GM19238 (cell line): ENCODE measurements at regions not wholly inside any gene's neighbourhood (a gene's known extent, or its start where the extent isn't known, plus 50 kb on each side); places are given as distances from the start of the nearest gene placed in this dataset.

Experiments
- DNase-seq: peaks from one replicate; pipeline ENCODE4 v3.0.0; 2011; ENCODE audit warnings: low spot score; ENCODE audit not compliant: insufficient read length

GRCh38 chr3:182445576-182445975, 347.7 kb upstream of the ATP11B start:
- DNase-seq, result no peak

GRCh38 chr3:182450942-182451787, 342.1 kb upstream of the ATP11B start:
- DNase-seq, result no peak

- DNase-seq, result no peak
Observed at GRCh38 chr3:182451871-182452270, 341.4 kb upstream of the ATP11B start.

GRCh38 chr3:182455011-182455410, 338.3 kb upstream of the ATP11B start:
- no peak for DNase-seq

DNA sequence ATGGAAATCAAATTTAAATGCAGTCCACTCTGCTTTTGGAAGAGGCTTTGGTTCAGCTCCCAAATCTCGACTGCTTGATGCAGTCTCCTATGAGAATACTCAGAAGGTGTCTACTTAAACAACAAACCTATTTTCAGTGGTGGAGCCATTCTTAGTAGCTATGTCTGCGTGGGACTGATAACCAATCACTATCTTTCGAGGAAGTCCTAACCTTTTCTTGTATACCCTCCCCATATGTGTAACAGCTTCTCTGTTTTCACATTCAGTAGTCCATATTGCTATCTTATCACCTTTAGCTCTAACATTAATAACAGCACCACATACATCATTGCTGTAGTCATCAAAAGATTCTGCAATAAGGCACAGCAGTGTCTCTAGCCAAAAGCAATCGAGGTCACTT, 333.0 kb upstream of the ATP11B start:
- DNase-seq, result no peak

DNA sequence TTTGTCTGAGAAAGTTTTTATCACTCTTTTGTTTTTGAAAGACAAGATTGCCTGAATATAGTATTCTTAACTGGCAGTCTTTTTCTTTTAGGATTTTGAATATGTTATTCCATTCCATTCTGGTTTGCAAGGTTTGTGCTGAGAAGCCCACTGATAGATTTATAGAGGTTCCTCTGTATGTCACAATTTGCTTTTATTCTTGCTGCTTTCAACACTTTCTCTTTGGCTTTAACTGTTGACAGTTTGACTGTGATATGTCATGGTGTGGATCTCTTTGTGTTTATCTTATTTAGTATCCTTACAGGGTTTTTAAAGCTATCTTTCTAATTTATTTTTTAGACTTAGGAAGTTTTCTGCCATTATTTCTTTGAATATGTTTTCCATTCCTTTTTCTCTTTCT, 331.2 kb upstream of the ATP11B start:
- DNase-seq, result no peak

DNA sequence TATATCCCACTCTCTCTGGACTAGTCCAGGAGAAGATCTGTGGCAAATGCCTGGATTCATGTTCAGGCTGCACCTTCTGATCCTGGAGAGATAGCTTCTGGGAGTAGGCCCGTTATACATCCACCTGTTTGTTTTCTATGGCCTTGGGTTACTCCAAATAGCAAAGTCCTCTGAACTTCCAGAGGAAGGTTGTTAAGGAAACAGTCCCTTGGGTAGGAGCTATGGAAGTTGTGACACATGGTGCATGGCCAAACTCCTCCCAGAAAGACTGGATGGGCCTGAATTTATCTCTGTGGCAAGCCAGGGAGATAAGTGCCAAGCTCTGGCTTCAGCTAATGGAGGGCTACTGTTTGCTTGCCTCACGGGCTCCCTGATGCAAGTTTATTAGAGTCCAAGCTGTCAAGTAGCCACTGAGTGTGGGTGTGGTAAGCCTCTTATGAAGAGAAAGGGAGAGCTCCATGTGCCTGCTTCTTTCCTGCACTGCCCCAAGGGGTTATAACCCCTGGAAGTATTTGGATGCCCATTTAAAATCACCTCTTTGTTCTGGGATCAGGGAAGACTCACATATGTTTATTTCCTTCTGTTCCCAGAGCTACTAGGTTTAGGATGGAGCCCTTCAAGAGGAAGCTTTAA, 328.7 kb upstream of the ATP11B start:
- DNase-seq, result no peak

GRCh38 chr3:182465301-182466185, 327.8 kb upstream of the ATP11B start:
- no peak for DNase-seq

- DNase-seq, result no peak
Observed at GRCh38 chr3:182469086-182469485, 324.2 kb upstream of the ATP11B start.

DNA sequence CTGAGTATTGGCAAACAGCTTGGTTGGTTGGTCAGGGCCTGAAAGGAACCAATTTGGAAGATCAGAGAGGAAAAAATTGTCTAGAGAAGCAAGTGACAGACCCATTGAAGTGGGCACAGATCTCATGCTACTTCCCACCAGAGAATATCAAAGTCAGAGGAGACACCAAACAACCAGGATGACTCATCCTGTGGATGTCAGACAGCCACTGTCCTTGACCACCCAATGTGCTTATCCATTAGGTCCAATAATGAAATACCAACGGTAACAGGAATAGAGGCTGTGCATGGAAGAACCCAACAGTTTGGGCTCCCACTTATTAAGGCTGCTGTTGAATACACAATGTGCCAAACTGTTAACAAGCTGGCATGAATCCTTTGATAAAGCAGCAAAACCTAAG, 323.1 kb upstream of the ATP11B start:
- DNase-seq, result no peak

DNA sequence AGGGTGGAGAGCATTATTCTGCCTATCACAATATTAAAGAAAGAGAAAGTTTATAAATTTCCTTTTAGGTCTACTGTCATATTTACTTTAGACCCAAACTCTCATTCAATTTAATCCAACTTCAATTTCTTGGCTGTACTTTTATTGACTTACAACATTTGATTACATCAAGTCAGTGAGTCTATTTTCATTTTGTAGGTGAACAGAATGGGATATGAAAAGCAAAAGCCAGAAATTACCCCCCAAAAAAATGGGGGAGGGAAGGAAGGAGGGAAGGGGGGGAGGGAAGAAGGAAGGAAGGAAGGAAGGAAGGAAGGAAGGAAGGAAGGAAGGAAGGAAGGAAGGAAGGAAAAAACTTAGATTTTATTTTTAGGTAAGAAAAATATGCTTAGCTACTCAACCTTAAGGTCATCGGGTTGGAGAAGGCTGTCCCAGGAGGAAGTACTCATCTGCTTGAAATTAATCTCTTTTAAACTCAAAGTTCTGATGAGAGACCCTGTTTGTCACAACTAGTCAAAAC, 320.1 kb upstream of the ATP11B start:
- no peak for DNase-seq

DNA sequence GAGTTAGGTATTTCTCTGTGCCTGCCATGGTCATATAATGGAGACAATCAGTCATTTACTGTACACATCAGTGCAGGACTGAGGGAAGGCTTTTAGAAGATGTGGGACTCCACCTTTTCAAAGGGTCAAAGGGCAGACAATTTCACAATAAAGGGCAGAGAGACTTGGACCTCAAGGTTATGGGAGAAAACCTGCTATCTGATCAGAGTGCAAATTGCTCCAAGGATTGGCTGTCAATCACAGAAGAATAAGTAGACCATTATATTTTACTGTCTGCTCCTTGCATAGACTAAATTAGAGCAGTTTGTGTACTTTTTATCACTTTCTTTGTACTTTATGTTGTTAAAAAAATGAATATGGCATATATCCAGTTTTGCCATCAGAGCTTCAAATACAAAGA, 314.9 kb upstream of the ATP11B start:
- no peak for DNase-seq

GRCh38 chr3:182479419-182480336, 313.6 kb upstream of the ATP11B start:
- DNase-seq, result no peak

- DNase-seq, result no peak
Observed at GRCh38 chr3:182482705-182483104, 310.6 kb upstream of the ATP11B start.

DNA sequence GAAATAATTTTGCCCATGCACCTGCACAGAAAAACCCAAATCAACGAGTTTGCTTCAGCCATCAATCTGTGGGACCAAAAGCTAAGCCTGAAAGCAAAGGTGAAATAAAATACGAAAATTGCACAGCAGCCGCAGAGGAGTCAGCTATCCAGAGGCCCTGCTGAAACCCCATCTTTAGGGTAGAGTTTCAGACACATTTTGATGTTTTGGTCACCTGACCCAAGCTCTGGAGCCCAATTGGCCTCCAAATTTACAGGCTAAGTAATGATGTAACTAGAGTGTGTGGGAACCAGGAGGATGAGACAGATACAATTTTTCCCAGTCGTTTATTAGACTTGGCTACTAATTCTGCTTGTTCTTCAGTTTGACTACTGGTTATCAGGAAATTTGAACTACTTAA, 308.6 kb upstream of the ATP11B start:
- no peak for DNase-seq

DNA sequence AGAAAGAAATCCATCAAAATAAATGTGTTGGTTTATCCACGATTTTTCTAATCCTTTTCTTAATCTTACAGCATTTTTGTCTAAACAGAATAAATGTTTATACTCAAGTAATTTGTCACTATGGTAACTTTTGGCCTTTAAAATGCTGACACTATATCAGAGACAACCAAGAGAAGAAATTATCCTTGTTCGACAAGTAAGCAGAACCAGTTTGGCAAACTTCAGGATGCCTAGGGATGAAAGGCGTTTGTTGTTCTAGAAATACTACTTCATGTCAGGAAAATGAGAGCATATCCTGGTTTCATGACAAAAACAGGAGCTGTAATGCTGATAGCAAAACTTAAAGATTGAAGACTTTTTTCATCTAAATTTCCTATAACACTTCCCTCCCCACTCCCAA, 308.0 kb upstream of the ATP11B start:
- no peak for DNase-seq

GRCh38 chr3:182486463-182486862, 306.8 kb upstream of the ATP11B start:
- no peak for DNase-seq

- no peak for DNase-seq
Observed at GRCh38 chr3:182487143-182487542, 306.2 kb upstream of the ATP11B start.

- no peak for DNase-seq
Observed at GRCh38 chr3:182487611-182488010, 305.7 kb upstream of the ATP11B start.

GRCh38 chr3:182490596-182491491, 302.5 kb upstream of the ATP11B start:
- no peak for DNase-seq
